AG04450 (cell line): ENCODE measurements at regions not wholly inside any gene's neighbourhood (a gene's known extent, or its start where the extent isn't known, plus 50 kb on each side); places are given as distances from the start of the nearest gene placed in this dataset.

Source experiments
- CTCF ChIA-PET: fragments of 300-600, 350-600 bp; formaldehyde crosslinking; extraction: SDS; loops from one replicate; lab custom pipeline; 2022; ENCODE audit warnings: antibody characterized with exemption, inconsistent platforms; lab: Charles Lee
- POLR2A ChIA-PET: fragments of 350-600 bp; formaldehyde crosslinking; extraction: SDS; loops from one replicate; lab custom pipeline; 2021; ENCODE audit warnings: antibody characterized with exemption, inconsistent platforms; lab: Yijun Ruan, JAX
- DNase-seq: peaks from one replicate; pipeline ENCODE4 v3.0.0-alpha.2; 2011; ENCODE audit warnings: low read depth, low spot score
- H3K27ac ChIP-seq: one replicate; pipeline ENCODE4 v1.5.1; 2012; ENCODE audit warnings: low read depth, low read length, control low read depth
- H3K27me3 ChIP-seq: one replicate; pipeline ENCODE4 v1.6.0; 2012; ENCODE audit warnings: low read length; ENCODE audit not compliant: control insufficient read depth, insufficient read depth
- H3K4me3 ChIP-seq: 2 replicates; pipeline ENCODE4 v1.5.1; 2011; ENCODE audit warnings: mild to moderate bottlenecking, low read depth, low read length, control low read depth
- H3K9me3 ChIP-seq: 2 replicates; pipeline ENCODE4 v1.5.1; 2012; ENCODE audit warnings: low read length; ENCODE audit not compliant: control insufficient read depth, insufficient read depth
- TF ChIP-seq, protein P1 (sequence below): IDR thresholded peaks from 2 replicates; pipeline ENCODE4 v1.5.1; 2011; ENCODE audit warnings: low read depth, low read length, control low read depth, inconsistent platforms

DNA sequence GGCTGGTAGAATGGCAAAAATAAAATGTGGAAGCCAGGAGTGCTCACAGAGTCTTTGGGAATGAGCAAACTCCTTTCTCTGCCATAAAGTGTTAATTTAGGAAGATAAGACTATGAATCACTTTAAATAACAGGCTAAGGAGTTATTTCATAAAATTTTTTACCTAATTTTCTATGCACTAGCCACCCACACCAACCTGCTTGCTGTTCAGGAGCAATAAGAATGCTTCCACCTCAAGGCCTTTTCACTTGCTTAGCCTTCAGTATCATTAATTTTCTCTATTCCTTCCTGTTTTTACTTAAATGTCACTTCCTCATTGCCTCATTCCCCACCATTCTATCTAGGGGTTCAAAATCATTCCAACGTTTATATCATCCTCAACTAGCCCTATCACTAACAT, 326.8 kb downstream of the CCER1 start:
- no peaks in the 10 kb centered on the region for H3K27me3 ChIP-seq
- TF ChIP-seq, protein P1, sequence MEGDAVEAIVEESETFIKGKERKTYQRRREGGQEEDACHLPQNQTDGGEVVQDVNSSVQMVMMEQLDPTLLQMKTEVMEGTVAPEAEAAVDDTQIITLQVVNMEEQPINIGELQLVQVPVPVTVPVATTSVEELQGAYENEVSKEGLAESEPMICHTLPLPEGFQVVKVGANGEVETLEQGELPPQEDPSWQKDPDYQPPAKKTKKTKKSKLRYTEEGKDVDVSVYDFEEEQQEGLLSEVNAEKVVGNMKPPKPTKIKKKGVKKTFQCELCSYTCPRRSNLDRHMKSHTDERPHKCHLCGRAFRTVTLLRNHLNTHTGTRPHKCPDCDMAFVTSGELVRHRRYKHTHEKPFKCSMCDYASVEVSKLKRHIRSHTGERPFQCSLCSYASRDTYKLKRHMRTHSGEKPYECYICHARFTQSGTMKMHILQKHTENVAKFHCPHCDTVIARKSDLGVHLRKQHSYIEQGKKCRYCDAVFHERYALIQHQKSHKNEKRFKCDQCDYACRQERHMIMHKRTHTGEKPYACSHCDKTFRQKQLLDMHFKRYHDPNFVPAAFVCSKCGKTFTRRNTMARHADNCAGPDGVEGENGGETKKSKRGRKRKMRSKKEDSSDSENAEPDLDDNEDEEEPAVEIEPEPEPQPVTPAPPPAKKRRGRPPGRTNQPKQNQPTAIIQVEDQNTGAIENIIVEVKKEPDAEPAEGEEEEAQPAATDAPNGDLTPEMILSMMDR: no peak
- ChIA-PET CTCF (no interaction called here), POLR2A (no interaction called here)
- no peak overlapping the region for H3K4me3 ChIP-seq
- no peak overlapping the region for H3K27ac ChIP-seq
- no peak for DNase-seq
- H3K9me3 ChIP-seq: no peaks in the 10 kb centered on the region

DNA sequence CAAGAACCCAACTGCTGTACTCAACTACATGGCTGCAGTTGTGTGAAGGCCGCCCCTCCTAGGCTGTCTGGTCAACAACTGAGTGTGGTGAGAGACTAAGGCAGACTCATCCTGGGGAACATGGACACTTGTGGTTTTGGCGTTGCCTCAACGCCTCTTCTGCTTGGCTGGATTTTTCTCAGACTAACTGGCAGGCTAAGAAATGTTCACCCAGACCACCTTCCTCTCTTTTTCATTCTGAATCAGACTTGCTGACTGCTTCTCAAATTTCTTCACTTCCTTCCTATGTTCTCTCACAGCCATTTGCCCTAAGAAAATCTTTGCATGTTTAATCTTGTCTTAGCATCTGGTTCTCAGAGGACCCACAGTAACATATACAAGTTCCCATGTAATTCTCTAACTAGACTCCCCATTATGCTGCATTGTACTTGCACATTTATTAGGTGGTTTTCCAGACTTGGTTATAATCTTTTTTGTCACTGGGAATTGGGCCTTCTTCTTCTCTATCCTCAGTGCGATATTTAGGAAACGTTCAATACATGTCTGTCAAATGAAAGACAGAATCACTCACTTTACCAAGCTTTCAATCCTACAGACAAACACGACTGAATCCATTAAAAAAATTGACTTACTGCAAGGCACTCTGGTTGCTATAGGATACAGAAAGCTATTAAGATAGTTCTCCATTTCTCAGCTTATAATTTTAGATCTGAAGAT, 327.6 kb downstream of the CCER1 start:
- POLR2A ChIA-PET: no interaction called here
- no peaks in the 10 kb centered on the region for H3K9me3 ChIP-seq
- CTCF ChIA-PET: no interaction called here
- DNase-seq: peak; percentile 8
- H3K27me3 ChIP-seq: no peaks in the 10 kb centered on the region
- no peak overlapping the region for H3K27ac ChIP-seq
- H3K4me3 ChIP-seq: no peak overlapping the region
- TF ChIP-seq, protein P1: no peak

DNA sequence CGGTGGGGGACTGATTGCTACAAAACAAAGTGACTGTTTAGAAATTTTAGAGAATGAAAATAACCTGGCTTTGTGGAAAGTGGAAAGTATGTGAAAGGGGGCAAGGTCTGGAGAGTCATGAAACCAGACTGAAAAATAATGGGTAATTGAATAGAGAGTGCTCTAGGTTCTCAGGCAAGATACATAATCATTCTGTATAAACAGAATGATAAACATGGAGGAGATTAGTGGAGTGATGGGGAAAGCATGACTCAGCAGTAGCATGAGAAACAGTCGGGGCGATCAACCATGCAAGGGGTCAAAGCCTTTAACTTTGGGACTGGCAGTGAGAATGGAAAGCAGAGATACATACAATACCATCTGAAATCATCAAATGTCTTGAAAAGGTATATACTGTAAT, 332.5 kb downstream of the CCER1 start:
- Histone ChIP-seq H3K9me3 (no peaks in the 10 kb centered on the region), H3K27ac (peak overlapping the region; percentile 40), H3K27me3 (no peaks in the 10 kb centered on the region), H3K4me3 (no peak overlapping the region)
- TF ChIP-seq, protein P1: no peak
- ChIA-PET CTCF (no interaction called here), POLR2A (no interaction called here)
- peak; percentile 3 for DNase-seq

DNA sequence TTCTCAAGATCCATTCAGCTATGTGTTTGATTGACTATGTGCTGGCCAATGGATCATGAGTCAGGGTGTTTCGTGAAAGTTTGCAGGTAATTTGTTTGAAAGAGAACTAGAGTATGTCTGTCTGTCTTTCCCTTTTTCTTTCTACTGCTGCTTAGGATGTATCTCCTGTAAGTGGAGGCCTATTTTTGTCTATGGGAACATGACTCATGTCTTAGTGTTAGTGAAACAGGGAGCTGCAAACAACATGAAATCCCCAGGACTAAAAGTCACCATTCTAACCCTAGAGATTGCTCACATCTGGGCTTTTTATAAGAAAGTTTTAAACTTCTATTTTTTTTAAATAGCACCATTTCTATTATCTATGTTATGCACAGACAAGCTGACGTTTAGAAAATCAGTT, 333.0 kb downstream of the CCER1 start:
- CTCF ChIA-PET: no interaction called here
- Histone ChIP-seq H3K27me3 (no peaks in the 10 kb centered on the region), H3K9me3 (no peaks in the 10 kb centered on the region), H3K27ac (no peak overlapping the region), H3K4me3 (no peak overlapping the region)
- TF ChIP-seq, protein P1: no peak
- peak; percentile 26 for DNase-seq
- POLR2A ChIA-PET: no interaction called here

DNA sequence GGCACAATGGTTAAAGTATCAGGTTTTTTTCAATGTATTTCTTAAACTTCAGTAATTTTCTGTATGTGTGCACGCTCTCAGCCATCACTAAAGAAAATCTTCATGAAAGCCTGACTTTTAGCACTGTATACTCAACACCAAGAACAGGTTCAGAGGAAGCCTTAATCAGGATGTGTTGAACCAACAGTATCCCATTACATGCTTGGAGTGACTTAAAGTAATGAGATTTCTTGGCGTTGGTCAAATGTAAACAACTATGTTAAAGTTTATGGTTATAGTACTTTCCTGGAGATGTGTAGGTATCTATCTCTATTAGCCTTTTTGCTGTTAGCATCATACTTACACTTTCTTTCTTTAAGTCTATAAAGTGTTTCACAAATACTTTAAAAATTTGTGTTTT, 335.0 kb downstream of the CCER1 start:
- H3K27ac ChIP-seq: no peak overlapping the region

More for the DNA sequence above, 335.0 kb downstream of the CCER1 start:
- Histone ChIP-seq H3K27me3 (no peaks in the 10 kb centered on the region), H3K9me3 (no peaks in the 10 kb centered on the region), H3K4me3 (no peak overlapping the region)
- POLR2A ChIA-PET: no interaction called here
- DNase-seq: no peak
- TF ChIP-seq, protein P1: no peak
- CTCF ChIA-PET: no interaction called here
